ENCODE measurements at regions not wholly inside any gene's neighbourhood (a gene's known extent, or its start where the extent isn't known, plus 50 kb on each side); places are given as distances from the start of the nearest gene placed in this dataset.

- TF ChIP-seq POLR2AphosphoS5 (IDR thresholded peaks at IDR 0.05; ENCODE audit: borderline replicate concordance, low read depth, low read length) (no peak), EZH2 (IDR thresholded peaks at IDR 0.05) (no peak), FOXP2 (optimal IDR thresholded peaks at IDR 0.05; ENCODE audit: control extremely low read depth, extremely low read length, insufficient read depth) (no peak)
Observed at GRCh38 chr12:92604786-92605185, 98.0 kb upstream of the PLEKHG7 start.
